Esophagus muscularis mucosa (tissue), 4 donors: ENCODE measurements at regions not wholly inside any gene's neighbourhood (a gene's known extent, or its start where the extent isn't known, plus 50 kb on each side); places are given as distances from the start of the nearest gene placed in this dataset.
"Not testable (repeated sequence)": the region's sequence is repeated elsewhere in the genome, so short reads cannot be mapped to it uniquely, and the experiment has no call there.

Experiments
- DNase-seq: peaks from one replicate; pipeline ENCODE4 v3.0.0-alpha.2; 2017; ENCODE audit errors: extremely low spot score
- H3K27ac ChIP-seq, 4 donors: fragments of 200-600 bp; sonication (generic); replicated peaks in 1 of 4; 1 replicate in 3 of 4; 2 replicates in 1 of 4; pipeline ENCODE4 v1.5.1; 2016 to 2019; ENCODE audit warnings: mild to moderate bottlenecking in 1 of 4
- H3K27me3 ChIP-seq, 4 donors: fragments of 200-600 bp; sonication (generic); one replicate each; pipeline versions ENCODE4 v1.5.1 to v1.6.0; 2016 to 2019
- H3K36me3 ChIP-seq, 4 donors: fragments of 200-600 bp; sonication (generic); one replicate each; pipeline ENCODE4 v1.5.1; 2016 to 2019
- H3K4me1 ChIP-seq, 4 donors: fragments of 200-600 bp; sonication (generic); one replicate each; pipeline ENCODE4 v1.5.1; 2016 to 2019
- H3K4me3 ChIP-seq, 4 donors: fragments of 200-600 bp; sonication (generic); 1 replicate in 2 of 4; 2 replicates in 2 of 4; pipeline ENCODE4 v1.5.1; 2016 to 2019; ENCODE audit warnings: mild to moderate bottlenecking in 4 of 4, moderate library complexity in 1 of 4
- H3K9me3 ChIP-seq, 4 donors: fragments of 200-600 bp; sonication (generic); 1 replicate in 3 of 4; 2 replicates in 1 of 4; pipeline ENCODE4 v1.5.1; 2016 to 2019
- EP300 ChIP-seq: sonication (generic); formaldehyde crosslinking; IDR thresholded peaks from one replicate; pipeline ENCODE4 v1.6.1; 2017; ENCODE audit warnings: antibody characterized with exemption
- POLR2A ChIP-seq: fragments of 450-650 bp; IDR thresholded peaks from one replicate; pipeline ENCODE4 v1.6.1; 2017; ENCODE audit warnings: antibody characterized with exemption, moderate library complexity, mild to moderate bottlenecking, low read depth
- POLR2AphosphoS5 ChIP-seq, 2 donors: sonication (generic); formaldehyde crosslinking; IDR thresholded peaks; one replicate each; pipeline ENCODE4 v1.6.1; 2017; ENCODE audit warnings: antibody characterized with exemption in 2 of 2
- WGBS: methylation state at CpG from one replicate; pipeline ENCODE4 v1.1.5; 2018; 5-methylcytosine and 5-hydroxymethylcytosine counted together
- intact Hi-C: fragments of 100-400 bp; cut with DNase I; formaldehyde crosslinking; loops from one replicate; pipeline ENCODE4 v1.15.1; 2023
- TF ChIP-seq, protein P1 (sequence below), 3 experiments: fragments of 200-600 bp in 2 of 3; fragments of 450-650 bp in 1 of 3; sonication (generic) in 2 of 3; IDR thresholded peaks; one replicate each; pipeline ENCODE4 v1.5.1; 2017 to 2019; ENCODE audit warnings: antibody characterized with exemption in 3 of 3, mild to moderate bottlenecking in 2 of 3, moderate library complexity in 1 of 3

DNA sequence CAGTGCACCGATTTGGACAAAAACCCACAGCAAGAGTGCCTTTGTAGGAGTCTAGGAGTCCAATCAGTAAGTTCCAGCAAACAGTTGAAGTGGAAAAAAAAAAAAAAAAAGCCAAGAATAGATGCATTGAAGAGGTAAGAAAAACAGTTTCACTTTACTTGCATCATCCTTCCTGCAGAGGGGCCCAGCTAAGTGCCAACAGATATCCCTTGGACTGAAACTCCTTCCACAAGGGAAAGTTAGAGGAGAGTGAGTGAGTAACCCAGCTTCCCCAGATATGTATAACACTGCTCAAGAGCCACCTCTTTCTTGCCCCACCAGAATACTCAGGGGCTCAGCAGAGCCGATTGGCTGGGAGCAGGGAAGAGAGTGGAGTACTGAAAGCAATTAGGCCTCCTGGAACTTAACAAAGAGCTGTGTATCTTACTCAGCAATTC lies 617.7 kb upstream of the SMIM31 start:
- 55% methylated on average over 2 of the region's 2 CpGs for WGBS
- TF ChIP-seq POLR2AphosphoS5 (IDR thresholded peaks at IDR 0.05) (no peak), POLR2A (no peak), EP300 (no peak)
- TF ChIP-seq, protein P1, sequence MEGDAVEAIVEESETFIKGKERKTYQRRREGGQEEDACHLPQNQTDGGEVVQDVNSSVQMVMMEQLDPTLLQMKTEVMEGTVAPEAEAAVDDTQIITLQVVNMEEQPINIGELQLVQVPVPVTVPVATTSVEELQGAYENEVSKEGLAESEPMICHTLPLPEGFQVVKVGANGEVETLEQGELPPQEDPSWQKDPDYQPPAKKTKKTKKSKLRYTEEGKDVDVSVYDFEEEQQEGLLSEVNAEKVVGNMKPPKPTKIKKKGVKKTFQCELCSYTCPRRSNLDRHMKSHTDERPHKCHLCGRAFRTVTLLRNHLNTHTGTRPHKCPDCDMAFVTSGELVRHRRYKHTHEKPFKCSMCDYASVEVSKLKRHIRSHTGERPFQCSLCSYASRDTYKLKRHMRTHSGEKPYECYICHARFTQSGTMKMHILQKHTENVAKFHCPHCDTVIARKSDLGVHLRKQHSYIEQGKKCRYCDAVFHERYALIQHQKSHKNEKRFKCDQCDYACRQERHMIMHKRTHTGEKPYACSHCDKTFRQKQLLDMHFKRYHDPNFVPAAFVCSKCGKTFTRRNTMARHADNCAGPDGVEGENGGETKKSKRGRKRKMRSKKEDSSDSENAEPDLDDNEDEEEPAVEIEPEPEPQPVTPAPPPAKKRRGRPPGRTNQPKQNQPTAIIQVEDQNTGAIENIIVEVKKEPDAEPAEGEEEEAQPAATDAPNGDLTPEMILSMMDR (IDR thresholded peaks at IDR 0.05) = no peak
- no peaks in the 10 kb centered on the region for H3K27me3 ChIP-seq

DNA sequence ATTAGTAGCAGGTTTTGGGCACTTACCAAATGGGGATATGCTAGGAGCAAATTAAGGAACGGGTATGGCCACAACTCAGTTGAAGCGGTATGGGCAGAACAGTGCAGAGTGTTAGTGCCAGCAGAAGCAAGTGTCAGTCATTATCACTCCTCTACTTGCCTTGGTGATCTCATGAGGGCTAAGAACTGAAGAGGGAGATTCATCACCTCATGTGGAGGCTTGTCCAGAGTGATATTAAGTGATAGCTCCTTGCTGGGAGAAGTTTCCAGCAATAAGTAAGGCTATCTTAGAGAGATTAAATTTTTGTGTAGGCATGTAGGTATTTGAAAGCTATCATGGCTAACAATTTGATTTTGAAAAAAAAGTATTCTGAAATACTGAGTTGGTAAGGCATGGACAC lies 615.4 kb upstream of the SMIM31 start:
- WGBS = 94% methylated on average over 2 of the region's 2 CpGs
- Histone ChIP-seq H3K4me3 (no peak overlapping the region), H3K36me3 (no peaks in the 10 kb centered on the region), H3K27me3 (no peaks in the 10 kb centered on the region), H3K27ac (no peak overlapping the region), H3K4me1 (no peaks in the 10 kb centered on the region), H3K9me3 (no peaks in the 10 kb centered on the region)
- no peak for DNase-seq
- intact Hi-C loops = no loop called here
- TF ChIP-seq, protein P1 (IDR thresholded peaks at IDR 0.05) = no peak
- TF ChIP-seq POLR2A = no peak
- no peak for TF ChIP-seq POLR2AphosphoS5 (IDR thresholded peaks at IDR 0.05)
- no peak for TF ChIP-seq EP300

More for the DNA sequence above, 617.7 kb upstream of the SMIM31 start:
- H3K4me1 ChIP-seq = no peaks in the 10 kb centered on the region
- no peaks in the 10 kb centered on the region for H3K36me3 ChIP-seq
- DNase-seq = no peak
- H3K27ac ChIP-seq = no peak overlapping the region
- H3K4me3 ChIP-seq = no peak overlapping the region
- H3K9me3 ChIP-seq = no peaks in the 10 kb centered on the region
- intact Hi-C loops = no loop called here

DNA sequence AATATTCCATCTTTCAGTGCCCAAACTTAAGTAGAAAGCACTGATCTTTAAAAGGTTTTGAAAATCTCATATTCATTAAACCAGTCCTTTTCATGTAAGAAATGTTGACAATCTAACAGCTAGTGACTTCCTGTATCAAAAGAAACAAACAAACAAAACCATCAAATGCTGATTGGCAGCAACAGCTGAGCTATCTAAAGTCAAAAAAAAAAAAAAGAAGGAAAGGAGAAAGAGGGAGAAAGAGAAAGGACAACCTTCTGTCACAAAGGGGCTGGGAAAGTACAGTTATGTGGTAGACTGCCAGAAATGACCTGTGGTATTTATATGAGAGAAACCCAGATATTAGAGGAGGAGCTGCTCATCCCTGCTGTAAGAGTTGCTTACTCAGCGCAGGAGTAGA lies 614.6 kb upstream of the SMIM31 start:
- 88% methylated on average over 1 of the region's 1 CpG for WGBS
- no peaks in the 10 kb centered on the region for H3K36me3 ChIP-seq

GRCh38 chr4:164141755-164142375 lies 612.1 kb upstream of the SMIM31 start:
- H3K27me3 ChIP-seq, H3K9me3 ChIP-seq, DNase-seq, H3K36me3 ChIP-seq, H3K27ac ChIP-seq, H3K4me3 ChIP-seq, H3K4me1 ChIP-seq, intact Hi-C loops: not testable (repeated sequence)
- 87% methylated on average over 19 of the region's 20 CpGs for WGBS

More for the DNA sequence above, 614.6 kb upstream of the SMIM31 start:
- TF ChIP-seq POLR2A = no peak
- TF ChIP-seq EP300 = no peak
- TF ChIP-seq, protein P1 (IDR thresholded peaks at IDR 0.05) = no peak
- Histone ChIP-seq H3K27ac (no peak overlapping the region), H3K27me3 (no peaks in the 10 kb centered on the region), H3K4me1 (no peaks in the 10 kb centered on the region), H3K4me3 (no peak overlapping the region), H3K9me3 (no peaks in the 10 kb centered on the region)
- no peak for DNase-seq
- intact Hi-C loops = no loop called here

DNA sequence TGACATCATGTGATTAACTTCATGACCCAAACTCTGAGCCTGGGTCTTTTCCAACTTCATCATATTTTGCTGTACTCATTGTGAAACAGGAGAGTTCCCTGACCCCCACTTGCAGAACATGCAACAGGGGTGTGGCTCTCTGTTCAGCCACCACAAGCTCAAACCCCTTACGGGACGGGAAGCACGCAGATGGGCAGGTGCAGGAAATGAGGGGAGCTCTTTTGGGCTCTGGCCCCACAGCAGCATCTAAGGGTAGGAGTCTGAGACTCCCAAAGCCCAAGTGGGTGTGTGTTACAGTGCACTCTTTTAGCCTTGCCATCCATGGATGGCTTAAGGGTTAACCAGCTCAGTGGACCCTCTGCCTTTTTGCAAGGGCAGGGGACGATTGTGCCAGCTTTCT lies 599.5 kb upstream of the SMIM31 start:
- Histone ChIP-seq H3K27me3 (no peaks in the 10 kb centered on the region), H3K36me3 (no peaks in the 10 kb centered on the region)
- whole genome bisulfite sequencing = 67% methylated on average over 4 of the region's 4 CpGs

GRCh38 chr4:164169591-164169990 lies 584.3 kb upstream of the SMIM31 start:
- Histone ChIP-seq H3K27ac (no peak overlapping the region), H3K4me3 (no peak overlapping the region), H3K4me1 (no peaks in the 10 kb centered on the region), H3K9me3 (no peaks in the 10 kb centered on the region), H3K27me3 (no peaks in the 10 kb centered on the region), H3K36me3 (no peaks in the 10 kb centered on the region)
- intact Hi-C loops = no loop called here
- no peak for DNase-seq
- TF ChIP-seq EP300 (no peak), POLR2A (no peak), POLR2AphosphoS5 (IDR thresholded peaks at IDR 0.05) (no peak)
- TF ChIP-seq, protein P1 (IDR thresholded peaks at IDR 0.05) = no peak

More for the DNA sequence above, 599.5 kb upstream of the SMIM31 start:
- TF ChIP-seq POLR2A (no peak), POLR2AphosphoS5 (IDR thresholded peaks at IDR 0.05) (no peak)
- DNase-seq = no peak
- intact Hi-C loops = no loop called here
- no peak overlapping the region for H3K4me3 ChIP-seq
- H3K4me1 ChIP-seq = no peaks in the 10 kb centered on the region
- H3K27ac ChIP-seq = no peak overlapping the region
- H3K9me3 ChIP-seq = no peaks in the 10 kb centered on the region
